ENCODE measurements at regions not wholly inside any gene's neighbourhood (a gene's known extent, or its start where the extent isn't known, plus 50 kb on each side); places are given as distances from the start of the nearest gene placed in this dataset.
"Not testable (repeated sequence)": the region's sequence is repeated elsewhere in the genome, so short reads cannot be mapped to it uniquely, and the experiment has no call there.

DNA sequence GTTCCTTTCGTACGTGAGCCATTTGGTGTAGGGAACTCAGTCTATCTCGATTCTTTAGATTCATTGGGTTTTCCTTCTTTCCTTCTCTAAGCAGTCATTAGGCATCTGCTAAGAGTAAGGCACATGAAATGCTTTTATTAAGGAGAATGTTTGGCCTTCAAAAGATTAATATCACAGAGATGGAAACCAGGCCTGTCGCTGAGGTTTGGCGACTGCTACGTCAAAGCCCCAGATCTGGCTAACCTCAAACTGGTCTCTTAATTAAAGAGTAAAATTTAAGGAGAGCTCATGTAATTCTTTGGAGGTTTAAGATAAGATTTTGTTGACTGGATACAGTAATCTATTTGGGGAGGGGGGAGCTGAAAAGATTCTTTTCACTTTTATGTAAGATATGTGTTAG lies 189.8 kb downstream of the JCAD start:
- H3K4me3 ChIP-seq (replicated peaks in 1 of 2; ENCODE audit: low read depth in 2 of 2, low read length in 2 of 2), result no peak overlapping the region
- TF ChIP-seq, protein P1, sequence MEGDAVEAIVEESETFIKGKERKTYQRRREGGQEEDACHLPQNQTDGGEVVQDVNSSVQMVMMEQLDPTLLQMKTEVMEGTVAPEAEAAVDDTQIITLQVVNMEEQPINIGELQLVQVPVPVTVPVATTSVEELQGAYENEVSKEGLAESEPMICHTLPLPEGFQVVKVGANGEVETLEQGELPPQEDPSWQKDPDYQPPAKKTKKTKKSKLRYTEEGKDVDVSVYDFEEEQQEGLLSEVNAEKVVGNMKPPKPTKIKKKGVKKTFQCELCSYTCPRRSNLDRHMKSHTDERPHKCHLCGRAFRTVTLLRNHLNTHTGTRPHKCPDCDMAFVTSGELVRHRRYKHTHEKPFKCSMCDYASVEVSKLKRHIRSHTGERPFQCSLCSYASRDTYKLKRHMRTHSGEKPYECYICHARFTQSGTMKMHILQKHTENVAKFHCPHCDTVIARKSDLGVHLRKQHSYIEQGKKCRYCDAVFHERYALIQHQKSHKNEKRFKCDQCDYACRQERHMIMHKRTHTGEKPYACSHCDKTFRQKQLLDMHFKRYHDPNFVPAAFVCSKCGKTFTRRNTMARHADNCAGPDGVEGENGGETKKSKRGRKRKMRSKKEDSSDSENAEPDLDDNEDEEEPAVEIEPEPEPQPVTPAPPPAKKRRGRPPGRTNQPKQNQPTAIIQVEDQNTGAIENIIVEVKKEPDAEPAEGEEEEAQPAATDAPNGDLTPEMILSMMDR (IDR thresholded peaks at IDR 0.05; ENCODE audit: low read depth, low read length), result no peak

DNA sequence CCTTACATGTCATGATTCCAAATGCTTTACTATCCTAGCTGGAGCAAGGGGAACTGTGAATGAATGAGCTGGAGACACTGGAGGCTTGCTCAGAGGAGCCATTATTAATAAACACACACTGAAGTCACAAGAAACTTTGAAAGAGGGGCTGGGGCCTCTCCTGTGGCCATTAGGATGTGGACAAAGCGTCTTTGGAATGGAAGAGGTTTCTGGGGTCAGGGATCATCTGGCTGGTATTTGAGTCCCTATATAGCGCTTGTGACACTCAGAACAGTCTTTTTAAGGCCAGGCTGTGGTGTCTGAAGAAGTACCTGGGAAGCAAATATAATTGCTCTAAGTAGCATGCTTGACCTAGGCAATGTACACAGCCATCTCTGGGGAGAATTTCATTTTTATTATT lies 193.0 kb downstream of the JCAD start:
- no peak overlapping the region for H3K4me3 ChIP-seq (replicated peaks in 1 of 2; ENCODE audit: low read depth in 2 of 2, low read length in 2 of 2)
- TF ChIP-seq, protein P1 (IDR thresholded peaks at IDR 0.05; ENCODE audit: low read depth, low read length), result no peak
- no peak for DNase-seq (ENCODE audit: low read depth in 2 of 2)

More for the DNA sequence above, 189.8 kb downstream of the JCAD start:
- DNase-seq (ENCODE audit: low read depth in 2 of 2), result no peak

DNA sequence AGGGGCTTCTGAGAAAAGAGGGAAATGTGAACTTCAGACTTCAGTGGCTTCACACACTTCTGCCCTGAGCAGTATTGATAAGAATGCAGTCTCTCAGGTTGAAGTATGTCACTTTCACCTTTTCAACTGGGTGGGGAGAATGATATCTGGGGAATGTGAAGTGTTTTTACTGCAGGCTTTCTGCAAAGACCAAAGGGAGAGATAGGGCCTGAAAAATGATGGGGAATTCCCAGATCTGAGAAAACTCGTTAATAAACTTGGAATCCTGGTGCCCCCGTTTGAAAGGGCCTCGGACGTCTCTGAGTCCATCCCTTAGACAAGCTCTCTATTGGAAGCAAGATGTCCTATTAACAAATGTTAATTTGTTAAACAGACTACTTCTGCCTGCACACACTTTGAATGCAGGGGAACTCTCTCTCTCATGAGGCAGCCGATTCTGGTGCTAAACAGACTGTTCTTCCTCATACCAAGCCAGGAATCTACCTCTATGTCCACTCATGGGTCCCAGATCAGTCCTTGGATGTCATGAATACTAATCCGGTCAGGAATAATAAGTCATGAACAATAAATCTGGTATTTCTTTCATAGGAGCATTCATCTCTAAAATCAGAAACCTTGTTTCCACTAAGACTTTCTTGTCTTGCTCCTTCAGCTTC lies 193.6 kb downstream of the JCAD start:
- no peak overlapping the region for H3K4me3 ChIP-seq (replicated peaks in 1 of 2; ENCODE audit: low read depth in 2 of 2, low read length in 2 of 2)
- DNase-seq (ENCODE audit: low read depth in 2 of 2), result no peak
- TF ChIP-seq, protein P1 (IDR thresholded peaks at IDR 0.05; ENCODE audit: low read depth, low read length), result no peak

DNA sequence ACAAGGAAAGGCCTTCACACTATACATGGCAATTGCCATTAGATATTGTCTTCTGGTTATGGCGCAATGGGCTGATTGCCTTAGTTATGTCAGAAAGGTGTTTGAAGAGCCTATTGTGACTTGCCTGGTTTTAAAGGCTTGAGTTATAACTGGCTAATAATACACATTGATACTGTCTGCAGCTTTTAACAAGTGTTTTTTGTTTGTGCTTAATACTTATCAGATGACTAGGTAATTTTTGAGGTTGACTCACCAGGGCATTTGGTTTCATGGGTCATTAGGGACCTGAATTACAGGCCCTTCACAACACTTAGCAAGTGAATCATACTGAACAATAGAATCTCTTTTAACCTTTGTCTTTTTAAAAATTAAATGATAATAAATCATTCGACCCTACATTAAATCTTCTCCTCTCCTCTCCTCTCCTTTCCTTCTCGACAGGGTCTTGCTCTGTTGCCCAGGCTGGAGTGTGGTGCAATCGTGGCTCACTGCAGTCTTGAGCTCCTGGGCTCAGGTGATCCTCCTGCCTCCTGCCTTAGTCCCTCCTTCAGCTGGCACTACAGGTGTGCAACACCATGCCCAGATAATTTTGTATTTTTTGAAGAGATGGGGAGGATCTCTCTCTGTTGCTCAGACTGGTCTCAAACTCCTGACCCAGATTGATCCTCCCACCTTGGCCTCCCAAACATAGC lies 196.3 kb downstream of the JCAD start:
- TF ChIP-seq, protein P1 (IDR thresholded peaks at IDR 0.05; ENCODE audit: low read depth, low read length), result no peak
- DNase-seq (ENCODE audit: low read depth in 2 of 2), result peak in 1 of 2 donors; percentile 84
- H3K4me3 ChIP-seq (replicated peaks in 1 of 2; ENCODE audit: low read depth in 2 of 2, low read length in 2 of 2), result no peak overlapping the region

DNA sequence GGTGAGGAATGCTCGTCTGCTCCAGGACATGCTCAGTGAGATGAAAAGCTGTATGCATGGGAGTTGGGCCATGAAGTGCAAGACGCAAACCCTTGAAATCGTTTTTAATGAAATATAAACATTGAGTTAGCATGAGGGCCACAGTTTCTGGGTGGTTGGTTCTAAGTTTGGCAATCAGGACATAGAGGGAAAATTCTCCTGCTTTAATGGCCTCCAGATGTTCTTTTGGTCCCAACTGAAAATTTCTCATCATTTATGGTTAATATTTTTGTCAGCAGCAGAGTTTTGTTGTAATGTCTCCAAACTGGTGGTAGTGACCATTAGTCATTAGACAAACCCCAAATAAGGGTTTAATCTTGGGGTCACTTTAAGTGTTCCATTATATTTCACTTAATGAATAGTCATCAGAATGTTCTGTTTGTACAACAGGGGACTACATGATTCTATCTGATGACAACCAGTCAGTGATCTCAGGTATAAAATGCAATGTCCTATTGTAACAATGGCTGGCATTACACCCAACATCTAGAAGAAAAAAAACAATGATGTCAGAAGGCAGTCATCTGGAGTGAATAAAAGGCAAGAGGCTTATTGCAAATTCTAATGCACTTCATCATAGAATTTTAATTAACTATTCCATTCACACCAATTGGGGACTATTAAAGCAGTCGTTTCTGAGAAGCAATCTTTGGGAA lies 197.4 kb downstream of the JCAD start:
- TF ChIP-seq, protein P1 (IDR thresholded peaks at IDR 0.05; ENCODE audit: low read depth, low read length), result no peak
- no peak overlapping the region for H3K4me3 ChIP-seq (replicated peaks in 1 of 2; ENCODE audit: low read depth in 2 of 2, low read length in 2 of 2)
- peak in 1 of 2 donors; percentile 56 for DNase-seq (ENCODE audit: low read depth in 2 of 2)

DNA sequence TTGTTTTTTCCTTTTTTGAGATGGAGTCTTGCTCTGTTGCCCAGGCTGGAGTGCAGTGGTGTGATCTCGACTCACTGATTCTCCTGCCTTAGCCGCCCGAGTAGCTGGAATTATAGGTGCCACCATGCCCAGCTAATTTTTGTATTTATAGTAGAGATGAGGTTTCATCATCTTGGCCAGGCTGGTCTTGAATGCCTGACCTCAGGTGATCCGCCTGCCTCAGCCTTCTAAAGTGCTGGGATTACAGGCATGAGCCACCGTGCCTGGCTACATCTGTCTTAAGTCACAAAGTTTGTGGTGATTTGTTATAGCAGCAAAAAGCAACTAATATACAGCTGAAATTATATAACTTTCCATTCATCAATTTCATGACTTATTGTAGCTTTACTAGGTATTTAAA lies 198.2 kb downstream of the JCAD start:
- not testable (repeated sequence) for H3K4me3 ChIP-seq (replicated peaks in 1 of 2; ENCODE audit: low read depth in 2 of 2, low read length in 2 of 2); DNase-seq (ENCODE audit: low read depth in 2 of 2)

GRCh38 chr10:29860166-29860565 lies 199.2 kb downstream of the JCAD start:
- TF ChIP-seq, protein P1 (IDR thresholded peaks at IDR 0.05; ENCODE audit: low read depth, low read length), result no peak
- no peak for DNase-seq (ENCODE audit: low read depth in 2 of 2)
- no peak overlapping the region for H3K4me3 ChIP-seq (replicated peaks in 1 of 2; ENCODE audit: low read depth in 2 of 2, low read length in 2 of 2)

Data from cardiac fibroblast (primary cell).